ENCODE measurements at regions not wholly inside any gene's neighbourhood (a gene's known extent, or its start where the extent isn't known, plus 50 kb on each side); places are given as distances from the start of the nearest gene placed in this dataset.

- Histone ChIP-seq H3K9me3 (no peaks in the 10 kb centered on the region), H3K36me3 (no peaks in the 10 kb centered on the region), H3K27me3 (no peaks in the 10 kb centered on the region), H3K4me3 (no peak overlapping the region), H3K27ac (no peak overlapping the region), H3K4me1 (no peaks in the 10 kb centered on the region)
- DNase-seq (ENCODE audit: extremely low spot score in 2 of 2), result no peak
- TF ChIP-seq POLR2AphosphoS5 (IDR thresholded peaks at IDR 0.05; ENCODE audit: insufficient read depth in 1 of 2, low read depth in 1 of 2) (no peak), CTCF (IDR thresholded peaks at IDR 0.05) (no peak), POLR2A (IDR thresholded peaks at IDR 0.05) (no peak)
- intact Hi-C loops (cut with DNase I), result no loop called here
Observed at GRCh38 chrX:25288676-25289075, 272.9 kb upstream of the ARX start.

- Histone ChIP-seq H3K27ac (no peak overlapping the region), H3K9me3 (no peaks in the 10 kb centered on the region), H3K4me3 (no peak overlapping the region), H3K27me3 (no peaks in the 10 kb centered on the region), H3K4me1 (no peaks in the 10 kb centered on the region), H3K36me3 (no peaks in the 10 kb centered on the region)
- TF ChIP-seq POLR2AphosphoS5 (IDR thresholded peaks at IDR 0.05; ENCODE audit: insufficient read depth in 1 of 2, low read depth in 1 of 2), result no peak
- no peak for TF ChIP-seq POLR2A (IDR thresholded peaks at IDR 0.05)
- TF ChIP-seq CTCF (IDR thresholded peaks at IDR 0.05), result no peak
- intact Hi-C loops (cut with DNase I), result no loop called here
- DNase-seq (ENCODE audit: extremely low spot score in 2 of 2), result no peak
Observed at GRCh38 chrX:25287521-25287920, 271.8 kb upstream of the ARX start.

GRCh38 chrX:25285598-25285997 is 269.8 kb upstream of the ARX start:
- Histone ChIP-seq H3K27ac (no peak overlapping the region), H3K9me3 (no peaks in the 10 kb centered on the region), H3K4me3 (no peak overlapping the region), H3K36me3 (no peaks in the 10 kb centered on the region), H3K4me1 (no peaks in the 10 kb centered on the region), H3K27me3 (no peaks in the 10 kb centered on the region)
- intact Hi-C loops (cut with DNase I), result no loop called here
- no peak for TF ChIP-seq POLR2A (IDR thresholded peaks at IDR 0.05)
- TF ChIP-seq CTCF (IDR thresholded peaks at IDR 0.05), result no peak
- no peak for TF ChIP-seq POLR2AphosphoS5 (IDR thresholded peaks at IDR 0.05; ENCODE audit: insufficient read depth in 1 of 2, low read depth in 1 of 2)
- DNase-seq (ENCODE audit: extremely low spot score in 2 of 2), result no peak

GRCh38 chrX:25279510-25279909 is 263.7 kb upstream of the ARX start:
- no peak overlapping the region for H3K4me3 ChIP-seq
- no peak overlapping the region for H3K27ac ChIP-seq
- intact Hi-C loops (cut with DNase I), result no loop called here
- no peaks in the 10 kb centered on the region for H3K27me3 ChIP-seq
- H3K4me1 ChIP-seq, result no peaks in the 10 kb centered on the region
- H3K36me3 ChIP-seq, result no peaks in the 10 kb centered on the region
- no peak for TF ChIP-seq CTCF (IDR thresholded peaks at IDR 0.05)
- no peak for TF ChIP-seq POLR2A (IDR thresholded peaks at IDR 0.05)
- TF ChIP-seq POLR2AphosphoS5 (IDR thresholded peaks at IDR 0.05; ENCODE audit: insufficient read depth in 1 of 2, low read depth in 1 of 2), result no peak
- no peaks in the 10 kb centered on the region for H3K9me3 ChIP-seq
- no peak for DNase-seq (ENCODE audit: extremely low spot score in 2 of 2)

GRCh38 chrX:25278341-25278740 is 262.6 kb upstream of the ARX start:
- TF ChIP-seq CTCF (IDR thresholded peaks at IDR 0.05) (no peak), POLR2AphosphoS5 (IDR thresholded peaks at IDR 0.05; ENCODE audit: insufficient read depth in 1 of 2, low read depth in 1 of 2) (no peak), POLR2A (IDR thresholded peaks at IDR 0.05) (no peak)
- Histone ChIP-seq H3K36me3 (no peaks in the 10 kb centered on the region), H3K9me3 (no peaks in the 10 kb centered on the region), H3K27ac (no peak overlapping the region), H3K4me3 (no peak overlapping the region), H3K27me3 (no peaks in the 10 kb centered on the region), H3K4me1 (no peaks in the 10 kb centered on the region)
- no peak for DNase-seq (ENCODE audit: extremely low spot score in 2 of 2)
- intact Hi-C loops (cut with DNase I), result no loop called here

All from vagina (tissue), 2 donors.